ENCODE measurements at regions not wholly inside any gene's neighbourhood (a gene's known extent, or its start where the extent isn't known, plus 50 kb on each side); places are given as distances from the start of the nearest gene placed in this dataset.

GRCh38 chr3:115245438-115245837 lies 98.3 kb upstream of the ZBTB20 start:
- DNase-seq = no peak
- no peaks in the 10 kb centered on the region for H3K9me3 ChIP-seq
- no peak overlapping the region for H3K4me3 ChIP-seq
- no peaks in the 10 kb centered on the region for H3K27me3 ChIP-seq (ENCODE audit: low read depth)
- no peak overlapping the region for H3K27ac ChIP-seq
- TF ChIP-seq CTCF (IDR thresholded peaks at IDR 0.05) = no peak
- H3K4me1 ChIP-seq = no peaks in the 10 kb centered on the region
- ATAC-seq = no peak
- intact Hi-C loops (cut with DNase I) = no loop called here
- H3K36me3 ChIP-seq = no peaks in the 10 kb centered on the region

- no peaks in the 10 kb centered on the region for H3K9me3 ChIP-seq
- H3K36me3 ChIP-seq = no peaks in the 10 kb centered on the region
- TF ChIP-seq CTCF (IDR thresholded peaks at IDR 0.05) = no peak
- no peak overlapping the region for H3K27ac ChIP-seq
- intact Hi-C loops (cut with DNase I) = no loop called here
- no peak overlapping the region for H3K4me3 ChIP-seq
- DNase-seq (no peak), ATAC-seq (no peak)
- H3K27me3 ChIP-seq (ENCODE audit: low read depth) = no peaks in the 10 kb centered on the region
- no peaks in the 10 kb centered on the region for H3K4me1 ChIP-seq
Measured at GRCh38 chr3:115245899-115246298, 98.8 kb upstream of the ZBTB20 start.

- H3K27me3 ChIP-seq (ENCODE audit: low read depth) = no peaks in the 10 kb centered on the region
- no peaks in the 10 kb centered on the region for H3K36me3 ChIP-seq
- no peak overlapping the region for H3K27ac ChIP-seq
- no peak for TF ChIP-seq CTCF (IDR thresholded peaks at IDR 0.05)
- no peaks in the 10 kb centered on the region for H3K4me1 ChIP-seq
- intact Hi-C loops (cut with DNase I) = no loop called here
- DNase-seq = no peak
- no peak overlapping the region for H3K4me3 ChIP-seq
- H3K9me3 ChIP-seq = no peaks in the 10 kb centered on the region
- ATAC-seq = no peak
Measured at GRCh38 chr3:115246461-115247020, 99.5 kb upstream of the ZBTB20 start.

- Histone ChIP-seq H3K27me3 (ENCODE audit: low read depth) (no peaks in the 10 kb centered on the region), H3K36me3 (no peaks in the 10 kb centered on the region), H3K27ac (no peak overlapping the region), H3K4me1 (no peaks in the 10 kb centered on the region), H3K4me3 (no peak overlapping the region), H3K9me3 (no peaks in the 10 kb centered on the region)
- ATAC-seq (no peak), DNase-seq (no peak)
- TF ChIP-seq CTCF (IDR thresholded peaks at IDR 0.05) = no peak
- intact Hi-C loops (cut with DNase I) = no loop called here
Measured at GRCh38 chr3:115248274-115248673, 101.2 kb upstream of the ZBTB20 start.

GRCh38 chr3:115251509-115251908 lies 104.4 kb upstream of the ZBTB20 start:
- Histone ChIP-seq H3K4me1 (no peaks in the 10 kb centered on the region), H3K9me3 (no peaks in the 10 kb centered on the region), H3K27me3 (ENCODE audit: low read depth) (no peaks in the 10 kb centered on the region), H3K4me3 (no peak overlapping the region), H3K36me3 (no peaks in the 10 kb centered on the region), H3K27ac (no peak overlapping the region)
- ATAC-seq (no peak), DNase-seq (no peak)
- intact Hi-C loops (cut with DNase I) = no loop called here
- no peak for TF ChIP-seq CTCF (IDR thresholded peaks at IDR 0.05)

GRCh38 chr3:115252679-115253078 lies 105.6 kb upstream of the ZBTB20 start:
- intact Hi-C loops (cut with DNase I) = no loop called here
- Histone ChIP-seq H3K27me3 (ENCODE audit: low read depth) (no peaks in the 10 kb centered on the region), H3K36me3 (no peaks in the 10 kb centered on the region), H3K9me3 (no peaks in the 10 kb centered on the region), H3K27ac (no peak overlapping the region), H3K4me3 (no peak overlapping the region), H3K4me1 (no peaks in the 10 kb centered on the region)
- TF ChIP-seq CTCF (IDR thresholded peaks at IDR 0.05) = no peak
- ATAC-seq = no peak
- DNase-seq = no peak

All from lower lobe of right lung (tissue), 2 donors.